OCI-LY1 (cell line): ENCODE measurements at regions not wholly inside any gene's neighbourhood (a gene's known extent, or its start where the extent isn't known, plus 50 kb on each side); places are given as distances from the start of the nearest gene placed in this dataset.

ENCODE experiments used
- H2AFZ ChIP-seq: fragments of 200-600 bp; sonication (generic), shearing (Covaris generic); 2 replicates; pipeline ENCODE4 v1.6.0; 2014; ENCODE audit warnings: antibody characterized with exemption, mild to moderate bottlenecking, low read length
- H3F3A ChIP-seq: fragments of 200-600 bp; sonication (generic), shearing (Covaris generic); 2 replicates; pipeline ENCODE4 v1.6.0; 2014; ENCODE audit warnings: mild to moderate bottlenecking, antibody characterized with exemption, low read length, moderate library complexity; ENCODE audit not compliant: insufficient read depth
- H3K27ac ChIP-seq: fragments of 200-600 bp; sonication (generic); 2 replicates; pipeline ENCODE4 v1.5.1; 2014; ENCODE audit warnings: low read length, mixed run types, mild to moderate bottlenecking, low read depth; ENCODE audit not compliant: poor library complexity, severe bottlenecking
- H3K27me3 ChIP-seq: fragments of 200-600 bp; sonication (generic); 2 replicates; pipeline ENCODE4 v1.6.0; 2014; ENCODE audit warnings: antibody characterized with exemption, mild to moderate bottlenecking, low read length, moderate library complexity; ENCODE audit not compliant: insufficient read depth
- H3K36me3 ChIP-seq: fragments of 200-600 bp; sonication (generic); 2 replicates; pipeline ENCODE4 v1.6.1; 2014; ENCODE audit warnings: mild to moderate bottlenecking, antibody characterized with exemption, low read length, moderate library complexity, mixed read lengths; ENCODE audit not compliant: insufficient read depth
- H3K4me1 ChIP-seq: fragments of 200-600 bp; sonication (generic); 2 replicates; pipeline ENCODE4 v1.5.1; 2014; ENCODE audit warnings: mild to moderate bottlenecking, low read length, moderate library complexity; ENCODE audit not compliant: insufficient read depth, severe bottlenecking
- H3K4me2 ChIP-seq: fragments of 200-600 bp; sonication (generic), shearing (Covaris generic); 2 replicates; pipeline ENCODE4 v1.6.1; 2014; ENCODE audit warnings: low read length
- H3K4me3 ChIP-seq: fragments of 200-600 bp; sonication (generic); 2 replicates; pipeline ENCODE4 v1.5.1; 2014; ENCODE audit warnings: low read length, low read depth, mild to moderate bottlenecking, mixed read lengths; ENCODE audit not compliant: poor library complexity, severe bottlenecking
- H3K79me2 ChIP-seq: fragments of 200-600 bp; shearing (Covaris generic); 2 replicates; pipeline ENCODE4 v1.6.1; 2016; ENCODE audit warnings: mixed run types, low read length, mixed read lengths; ENCODE audit not compliant: insufficient read depth
- H3K9ac ChIP-seq: fragments of 200-600 bp; sonication (generic), shearing (Covaris generic); 2 replicates; pipeline ENCODE4 v1.6.1; 2014; ENCODE audit warnings: mild to moderate bottlenecking, low read length, mixed read lengths
- H3K9me2 ChIP-seq: fragments of 200-600 bp; sonication (generic), shearing (Covaris generic); 2 replicates; pipeline ENCODE4 v1.6.1; 2014; ENCODE audit warnings: low read depth, mild to moderate bottlenecking, low read length, mixed read lengths
- H3K9me3 ChIP-seq: fragments of 200-600 bp; shearing (Covaris generic); 2 replicates; pipeline ENCODE4 v1.6.1; 2014; ENCODE audit warnings: low read length, mixed read lengths
- H4K20me1 ChIP-seq: fragments of 200-600 bp; sonication (generic), shearing (Covaris generic); 2 replicates; pipeline ENCODE4 v1.6.0; 2016; ENCODE audit warnings: mild to moderate bottlenecking, low read length; ENCODE audit not compliant: insufficient read depth
- EZH2 ChIP-seq: fragments of 200-600 bp; sonication (generic), shearing (Covaris generic); IDR thresholded peaks from 2 replicates; pipeline ENCODE4 v1.8.0; 2017; ENCODE audit warnings: borderline replicate concordance, mixed run types, mild to moderate bottlenecking, antibody characterized with exemption, low read length, moderate library complexity, mixed read lengths
- TF ChIP-seq, protein P1 (sequence below): fragments of 200-600 bp; sonication (generic), shearing (Covaris generic); IDR thresholded peaks from 2 replicates; pipeline ENCODE4 v1.5.1; 2017; ENCODE audit warnings: mild to moderate bottlenecking, antibody characterized with exemption, low read length, moderate library complexity, mixed read lengths

DNA sequence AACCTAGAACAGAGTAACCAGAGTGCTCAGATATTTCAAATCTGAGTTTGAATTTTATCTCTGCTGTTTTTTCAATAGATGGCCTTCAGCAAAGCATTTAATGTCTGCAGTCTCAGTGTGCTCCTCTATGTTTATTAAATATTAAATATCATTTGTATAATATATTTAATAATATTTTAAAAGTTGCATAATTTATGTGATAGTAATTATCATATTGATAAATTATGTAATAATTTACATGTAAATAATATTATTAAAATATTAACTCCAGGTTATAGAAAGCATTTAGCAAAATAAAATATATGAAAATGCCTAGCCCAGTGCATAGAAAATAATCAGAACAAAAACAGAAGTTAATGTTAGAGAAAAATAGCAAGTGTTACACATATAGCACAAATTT is 930.0 kb upstream of the SLC35B3 start:
- Histone ChIP-seq H3K4me3 (no peak overlapping the region), H3K79me2 (no peaks in the 10 kb centered on the region), H3K27ac (no peak overlapping the region), H3K36me3 (no peaks in the 10 kb centered on the region), H3K27me3 (no peaks in the 10 kb centered on the region), H3K4me2 (no peak overlapping the region), H3K9me3 (no peaks in the 10 kb centered on the region), H3K9me2 (no peaks in the 10 kb centered on the region), H4K20me1 (no peaks in the 10 kb centered on the region), H3F3A (no peaks in the 10 kb centered on the region), H2AFZ (no peak overlapping the region), H3K4me1 (no peaks in the 10 kb centered on the region), H3K9ac (no peak overlapping the region)
- TF ChIP-seq, protein P1, sequence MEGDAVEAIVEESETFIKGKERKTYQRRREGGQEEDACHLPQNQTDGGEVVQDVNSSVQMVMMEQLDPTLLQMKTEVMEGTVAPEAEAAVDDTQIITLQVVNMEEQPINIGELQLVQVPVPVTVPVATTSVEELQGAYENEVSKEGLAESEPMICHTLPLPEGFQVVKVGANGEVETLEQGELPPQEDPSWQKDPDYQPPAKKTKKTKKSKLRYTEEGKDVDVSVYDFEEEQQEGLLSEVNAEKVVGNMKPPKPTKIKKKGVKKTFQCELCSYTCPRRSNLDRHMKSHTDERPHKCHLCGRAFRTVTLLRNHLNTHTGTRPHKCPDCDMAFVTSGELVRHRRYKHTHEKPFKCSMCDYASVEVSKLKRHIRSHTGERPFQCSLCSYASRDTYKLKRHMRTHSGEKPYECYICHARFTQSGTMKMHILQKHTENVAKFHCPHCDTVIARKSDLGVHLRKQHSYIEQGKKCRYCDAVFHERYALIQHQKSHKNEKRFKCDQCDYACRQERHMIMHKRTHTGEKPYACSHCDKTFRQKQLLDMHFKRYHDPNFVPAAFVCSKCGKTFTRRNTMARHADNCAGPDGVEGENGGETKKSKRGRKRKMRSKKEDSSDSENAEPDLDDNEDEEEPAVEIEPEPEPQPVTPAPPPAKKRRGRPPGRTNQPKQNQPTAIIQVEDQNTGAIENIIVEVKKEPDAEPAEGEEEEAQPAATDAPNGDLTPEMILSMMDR: no peak
- no peak for TF ChIP-seq EZH2

DNA sequence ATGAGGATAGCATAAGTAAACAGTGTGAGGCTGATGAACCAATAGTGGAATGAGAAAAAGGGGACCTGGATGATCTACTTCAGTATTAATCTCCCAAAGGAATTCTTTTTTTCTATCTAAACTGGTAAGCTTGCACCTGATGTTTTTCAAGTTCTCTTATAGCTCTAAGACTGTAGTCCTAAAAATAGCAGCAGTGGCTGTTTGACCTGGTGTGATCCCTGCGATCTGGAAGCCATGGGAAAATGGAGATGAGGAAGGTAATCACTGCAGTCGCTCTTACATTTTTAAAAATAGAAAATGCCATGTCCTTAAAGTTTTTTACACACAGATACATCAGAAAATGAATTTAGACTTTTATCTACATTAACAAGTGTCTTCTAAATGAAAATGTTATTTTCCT is 926.4 kb upstream of the SLC35B3 start:
- Histone ChIP-seq H3K36me3 (no peaks in the 10 kb centered on the region), H3K4me1 (no peaks in the 10 kb centered on the region), H2AFZ (no peak overlapping the region), H4K20me1 (no peaks in the 10 kb centered on the region), H3K4me2 (no peak overlapping the region), H3K27me3 (no peaks in the 10 kb centered on the region), H3K4me3 (no peak overlapping the region), H3K27ac (no peak overlapping the region), H3K79me2 (no peaks in the 10 kb centered on the region), H3K9me3 (no peaks in the 10 kb centered on the region), H3F3A (no peaks in the 10 kb centered on the region), H3K9ac (no peak overlapping the region), H3K9me2 (no peaks in the 10 kb centered on the region)
- TF ChIP-seq, protein P1: no peak

DNA sequence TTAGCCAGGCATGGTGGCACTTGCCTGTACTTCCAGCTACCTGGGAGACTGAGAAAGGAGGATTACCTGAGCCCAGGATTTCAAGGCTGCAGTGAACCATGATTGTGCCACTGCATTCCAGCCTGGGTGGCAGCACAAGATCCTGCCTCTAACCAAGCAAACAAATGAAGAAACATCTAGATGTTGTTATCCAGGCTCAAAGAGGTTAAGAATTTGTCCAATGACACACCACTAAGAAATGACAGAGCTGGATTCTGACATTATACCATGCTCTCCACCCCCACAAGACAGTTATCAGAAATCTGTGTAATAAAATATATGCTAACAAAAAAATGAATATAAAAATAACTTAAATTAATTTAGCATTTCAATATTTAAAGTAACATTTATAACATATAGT is 925.5 kb upstream of the SLC35B3 start:
- Histone ChIP-seq H3K9me3 (no peaks in the 10 kb centered on the region), H3K27me3 (no peaks in the 10 kb centered on the region), H3K27ac (no peak overlapping the region), H3K4me2 (no peak overlapping the region), H3K9me2 (no peaks in the 10 kb centered on the region), H3F3A (no peaks in the 10 kb centered on the region), H3K36me3 (no peaks in the 10 kb centered on the region), H3K4me1 (no peaks in the 10 kb centered on the region), H3K4me3 (no peak overlapping the region), H2AFZ (no peak overlapping the region), H3K79me2 (no peaks in the 10 kb centered on the region), H4K20me1 (no peaks in the 10 kb centered on the region), H3K9ac (no peak overlapping the region)
- no peak for TF ChIP-seq EZH2
- TF ChIP-seq, protein P1: no peak
